OCI-LY7 (cell line): ENCODE measurements at regions not wholly inside any gene's neighbourhood (a gene's known extent, or its start where the extent isn't known, plus 50 kb on each side); places are given as distances from the start of the nearest gene placed in this dataset.

Source experiments
- BruUV-seq: library from RNA; stranded (reverse); fragments of 400-500 nt; replicated peaks from 2 replicates; lab custom pipeline; 2021; lab: Mats Ljungman, UMichigan
- CTCF ChIA-PET: fragments of 300-600 bp; sonication (Branson Sonifier 250); formaldehyde crosslinking; loops from one replicate; lab custom pipeline; 2022; ENCODE audit warnings: antibody characterized with exemption; ENCODE audit not compliant: unreplicated experiment; lab: Charles Lee
- POLR2A ChIA-PET: fragments of 300-600 bp; sonication (Branson Sonifier 250); formaldehyde crosslinking; loops from one replicate; lab custom pipeline; 2022; ENCODE audit warnings: antibody characterized with exemption; lab: Charles Lee
- DNase-seq: peaks from one replicate; pipeline ENCODE4 v3.0.0-alpha.2; 2015; ENCODE audit warnings: low spot score
- H2AFZ ChIP-seq: fragments of 200-600 bp; sonication (generic), shearing (Covaris generic); 2 replicates; pipeline ENCODE4 v1.6.1; 2014; ENCODE audit warnings: mild to moderate bottlenecking, antibody characterized with exemption, low read length, moderate library complexity
- H3K27ac ChIP-seq: fragments of 200-600 bp; sonication (generic); 2 replicates; pipeline ENCODE4 v1.5.1; 2014; ENCODE audit warnings: mixed run types, low read depth, mild to moderate bottlenecking, moderate library complexity, low read length, inconsistent platforms; ENCODE audit not compliant: poor library complexity, severe bottlenecking
- H3K36me3 ChIP-seq: fragments of 200-600 bp; sonication (generic); 2 replicates; pipeline ENCODE4 v1.6.1; 2014; ENCODE audit warnings: mild to moderate bottlenecking, antibody characterized with exemption, low read length, moderate library complexity, mixed read lengths; ENCODE audit not compliant: insufficient read depth
- H3K4me1 ChIP-seq: fragments of 200-600 bp; sonication (generic); 2 replicates; pipeline ENCODE4 v1.5.1; 2014; ENCODE audit warnings: mild to moderate bottlenecking, low read length; ENCODE audit not compliant: insufficient read depth, poor library complexity, severe bottlenecking
- H3K4me2 ChIP-seq: fragments of 200-600 bp; sonication (generic); 2 replicates; pipeline ENCODE4 v1.6.1; 2014; ENCODE audit warnings: mild to moderate bottlenecking, low read length
- H3K4me3 ChIP-seq: fragments of 200-600 bp; sonication (generic); 2 replicates; pipeline ENCODE4 v1.5.1; 2014; ENCODE audit warnings: mild to moderate bottlenecking, low read depth, low read length; ENCODE audit not compliant: poor library complexity, severe bottlenecking
- H3K79me2 ChIP-seq: fragments of 200-600 bp; sonication (generic); 2 replicates; pipeline ENCODE4 v1.6.1; 2016; ENCODE audit warnings: low read depth, mild to moderate bottlenecking, low read length, moderate library complexity, mixed read lengths; ENCODE audit not compliant: insufficient read depth
- H3K9me2 ChIP-seq: fragments of 200-600 bp; sonication (generic); 2 replicates; pipeline ENCODE4 v1.6.1; 2016; ENCODE audit warnings: mild to moderate bottlenecking, low read length, mixed read lengths; ENCODE audit not compliant: insufficient read depth
- H3K9me3 ChIP-seq: fragments of 200-600 bp; sonication (generic); 2 replicates; pipeline ENCODE4 v1.6.1; 2014; ENCODE audit warnings: mild to moderate bottlenecking, mixed run types, low read length, mixed read lengths
- H4K20me1 ChIP-seq: fragments of 200-600 bp; sonication (generic); 2 replicates; pipeline ENCODE4 v1.6.1; 2014; ENCODE audit warnings: mild to moderate bottlenecking, antibody characterized with exemption, low read length, moderate library complexity, mixed read lengths; ENCODE audit not compliant: insufficient read depth
- EZH2phosphoT487 ChIP-seq: fragments of 200-600 bp; sonication (generic); IDR thresholded peaks from 2 replicates; pipeline ENCODE4 v1.6.1; 2018; ENCODE audit warnings: low read depth, borderline replicate concordance, mild to moderate bottlenecking, mixed run types, antibody characterized with exemption, low read length, moderate library complexity, mixed read lengths
- intact Hi-C: fragments of 100-400 bp; cut with micrococcal nuclease; formaldehyde crosslinking; loops from one replicate; pipeline ENCODE4 v1.10.0; 2022; ENCODE audit not compliant: unreplicated experiment
- TF ChIP-seq, protein P1 (sequence below): fragments of 200-600 bp; sonication (generic); conservative IDR thresholded peaks from 2 replicates; pipeline ENCODE4 v1.5.1; 2014; ENCODE audit warnings: mild to moderate bottlenecking, antibody characterized with exemption, low read length, moderate library complexity, mixed read lengths

DNA sequence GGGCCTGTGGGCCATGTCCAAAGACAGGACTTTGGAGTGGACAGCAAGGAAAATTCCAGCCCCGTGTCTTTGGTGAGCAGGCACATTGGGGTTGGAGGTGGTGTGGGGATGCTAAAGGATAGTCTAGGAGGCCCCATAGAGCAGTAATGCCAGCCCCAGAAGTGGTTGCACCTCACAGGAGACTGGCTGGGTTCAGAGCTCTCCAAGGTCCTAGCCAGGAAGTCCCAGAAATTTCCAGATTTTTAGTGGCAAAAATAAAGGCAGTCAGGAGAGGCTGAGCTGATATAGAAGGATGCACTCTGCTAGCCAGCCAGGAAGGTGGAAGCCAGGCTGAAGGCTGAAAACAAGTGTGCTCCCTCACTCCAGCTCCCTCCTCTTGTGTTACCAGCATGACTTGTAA is 144.0 kb upstream of the KCND3 start:
- H3K9me3 ChIP-seq, result no peaks in the 10 kb centered on the region
- H3K4me3 ChIP-seq, result no peak overlapping the region
- no peaks in the 10 kb centered on the region for H3K4me1 ChIP-seq
- DNase-seq, result no peak
- H2AFZ ChIP-seq, result no peak overlapping the region
- intact Hi-C loops, result no loop called here
- no peaks in the 10 kb centered on the region for H4K20me1 ChIP-seq
- no peaks in the 10 kb centered on the region for H3K36me3 ChIP-seq
- H3K9me2 ChIP-seq, result no peaks in the 10 kb centered on the region
- TF ChIP-seq, protein P1, sequence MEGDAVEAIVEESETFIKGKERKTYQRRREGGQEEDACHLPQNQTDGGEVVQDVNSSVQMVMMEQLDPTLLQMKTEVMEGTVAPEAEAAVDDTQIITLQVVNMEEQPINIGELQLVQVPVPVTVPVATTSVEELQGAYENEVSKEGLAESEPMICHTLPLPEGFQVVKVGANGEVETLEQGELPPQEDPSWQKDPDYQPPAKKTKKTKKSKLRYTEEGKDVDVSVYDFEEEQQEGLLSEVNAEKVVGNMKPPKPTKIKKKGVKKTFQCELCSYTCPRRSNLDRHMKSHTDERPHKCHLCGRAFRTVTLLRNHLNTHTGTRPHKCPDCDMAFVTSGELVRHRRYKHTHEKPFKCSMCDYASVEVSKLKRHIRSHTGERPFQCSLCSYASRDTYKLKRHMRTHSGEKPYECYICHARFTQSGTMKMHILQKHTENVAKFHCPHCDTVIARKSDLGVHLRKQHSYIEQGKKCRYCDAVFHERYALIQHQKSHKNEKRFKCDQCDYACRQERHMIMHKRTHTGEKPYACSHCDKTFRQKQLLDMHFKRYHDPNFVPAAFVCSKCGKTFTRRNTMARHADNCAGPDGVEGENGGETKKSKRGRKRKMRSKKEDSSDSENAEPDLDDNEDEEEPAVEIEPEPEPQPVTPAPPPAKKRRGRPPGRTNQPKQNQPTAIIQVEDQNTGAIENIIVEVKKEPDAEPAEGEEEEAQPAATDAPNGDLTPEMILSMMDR, result no peak
- no peak for TF ChIP-seq EZH2phosphoT487
- H3K4me2 ChIP-seq, result no peak overlapping the region
- POLR2A ChIA-PET, result no interaction called here
- no TSS peak for BruUV-seq
- CTCF ChIA-PET, result no interaction called here
- H3K79me2 ChIP-seq, result no peaks in the 10 kb centered on the region
- no peak overlapping the region for H3K27ac ChIP-seq

- Histone ChIP-seq H3K27ac (no peak overlapping the region), H2AFZ (no peak overlapping the region), H3K36me3 (no peaks in the 10 kb centered on the region), H3K9me3 (no peaks in the 10 kb centered on the region), H4K20me1 (no peaks in the 10 kb centered on the region), H3K79me2 (no peaks in the 10 kb centered on the region), H3K4me3 (no peak overlapping the region), H3K9me2 (no peaks in the 10 kb centered on the region), H3K4me1 (no peaks in the 10 kb centered on the region), H3K4me2 (no peak overlapping the region)
- no TSS peak for BruUV-seq
- no peak for DNase-seq
- CTCF ChIA-PET, result no interaction called here
- POLR2A ChIA-PET, result interaction anchor here (0.8 kb wide), 1 partner anchor 58 kb away, joined by 3 read pairs; no protein-coding TSS in a partner anchor
- TF ChIP-seq, protein P1, result no peak
- no peak for TF ChIP-seq EZH2phosphoT487
- intact Hi-C loops, result no loop called here
Measured at GRCh38 chr1:112140743-112141142, 151.3 kb upstream of the KCND3 start.

DNA sequence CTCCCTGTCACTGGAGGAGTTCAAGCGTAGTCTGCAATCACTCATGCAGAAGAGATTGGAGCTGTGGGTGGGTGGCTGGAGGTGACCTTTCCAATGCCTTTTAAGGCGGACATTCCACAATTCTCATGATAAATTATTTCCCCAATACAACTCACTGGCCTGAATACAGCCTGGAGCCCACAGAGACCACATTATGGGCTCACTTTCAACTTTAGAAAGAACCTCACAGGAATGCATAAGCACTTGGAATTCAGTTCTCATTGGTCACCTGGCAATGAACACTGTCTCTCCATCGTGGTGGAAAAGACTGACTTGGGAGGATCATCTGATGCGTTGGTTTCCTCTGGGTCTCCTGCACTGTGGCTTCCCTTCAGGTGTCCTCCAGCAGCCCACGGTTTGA is 151.8 kb upstream of the KCND3 start:
- Histone ChIP-seq H3K4me3 (no peak overlapping the region), H3K4me1 (no peaks in the 10 kb centered on the region), H3K27ac (no peak overlapping the region), H3K36me3 (no peaks in the 10 kb centered on the region), H2AFZ (no peak overlapping the region), H3K9me2 (no peaks in the 10 kb centered on the region), H3K4me2 (no peak overlapping the region), H4K20me1 (no peaks in the 10 kb centered on the region), H3K9me3 (no peaks in the 10 kb centered on the region), H3K79me2 (no peaks in the 10 kb centered on the region)
- intact Hi-C loops, result no loop called here
- ChIA-PET CTCF (no interaction called here), POLR2A (no interaction called here)
- TF ChIP-seq, protein P1, result no peak
- TF ChIP-seq EZH2phosphoT487, result no peak
- no peak for DNase-seq
- no TSS peak for BruUV-seq
